Kidney glomerular epithelial cell (primary cell): ENCODE measurements at regions not wholly inside any gene's neighbourhood (a gene's known extent, or its start where the extent isn't known, plus 50 kb on each side); places are given as distances from the start of the nearest gene placed in this dataset.
"Not testable (repeated sequence)": the region's sequence is repeated elsewhere in the genome, so short reads cannot be mapped to it uniquely, and the experiment has no call there.

Experiments used
- DNase-seq: peaks from one replicate; lab custom pipeline; 2025; lab: John Stamatoyannopoulos, UW

DNA sequence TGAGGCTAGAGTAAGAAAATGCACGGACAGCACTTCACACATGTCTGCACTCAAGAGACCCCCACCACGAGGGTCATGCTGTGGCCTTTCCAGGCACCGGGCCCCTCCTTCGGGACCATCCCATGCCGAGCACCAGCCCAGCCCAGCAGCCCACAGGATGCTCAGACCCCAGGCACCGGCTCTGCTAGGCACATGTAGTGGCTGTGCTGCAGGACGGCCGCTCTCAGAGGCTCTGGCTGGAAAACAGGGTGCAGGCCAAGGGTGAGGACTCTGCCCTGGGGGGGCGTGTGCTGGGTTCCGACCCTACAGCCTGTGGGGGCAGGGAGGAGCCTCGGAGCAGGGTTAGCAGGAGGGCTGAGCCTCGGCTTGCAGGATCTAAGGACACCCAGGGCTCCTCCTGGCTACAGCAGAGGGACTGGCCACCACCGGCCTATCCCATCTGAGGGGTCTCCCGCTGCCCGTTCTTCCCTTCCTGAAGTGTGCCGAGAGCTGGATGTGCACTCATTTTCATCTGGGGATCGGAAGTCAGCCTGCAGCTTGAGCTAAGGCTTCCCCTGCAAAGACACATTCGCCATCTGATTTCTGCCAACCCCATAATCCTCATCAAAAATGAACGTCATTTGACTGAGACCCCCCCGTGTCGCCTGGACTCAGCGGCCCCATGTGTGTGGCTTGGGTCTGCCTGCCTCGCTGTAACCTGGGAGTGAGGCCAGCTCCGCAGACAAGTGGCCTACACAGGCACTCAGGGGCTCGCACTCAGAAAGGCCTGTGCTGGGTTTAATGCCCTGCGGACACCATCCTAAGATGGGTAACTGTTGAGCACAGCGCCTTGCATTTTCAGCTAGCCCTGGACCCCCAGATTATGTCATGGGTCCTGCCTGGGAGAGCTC, 293.1 kb upstream of the FOXF1 start:
- no peak for DNase-seq

- no peak for DNase-seq
Measured at GRCh38 chr16:86217891-86218270, 292.4 kb upstream of the FOXF1 start.

DNA sequence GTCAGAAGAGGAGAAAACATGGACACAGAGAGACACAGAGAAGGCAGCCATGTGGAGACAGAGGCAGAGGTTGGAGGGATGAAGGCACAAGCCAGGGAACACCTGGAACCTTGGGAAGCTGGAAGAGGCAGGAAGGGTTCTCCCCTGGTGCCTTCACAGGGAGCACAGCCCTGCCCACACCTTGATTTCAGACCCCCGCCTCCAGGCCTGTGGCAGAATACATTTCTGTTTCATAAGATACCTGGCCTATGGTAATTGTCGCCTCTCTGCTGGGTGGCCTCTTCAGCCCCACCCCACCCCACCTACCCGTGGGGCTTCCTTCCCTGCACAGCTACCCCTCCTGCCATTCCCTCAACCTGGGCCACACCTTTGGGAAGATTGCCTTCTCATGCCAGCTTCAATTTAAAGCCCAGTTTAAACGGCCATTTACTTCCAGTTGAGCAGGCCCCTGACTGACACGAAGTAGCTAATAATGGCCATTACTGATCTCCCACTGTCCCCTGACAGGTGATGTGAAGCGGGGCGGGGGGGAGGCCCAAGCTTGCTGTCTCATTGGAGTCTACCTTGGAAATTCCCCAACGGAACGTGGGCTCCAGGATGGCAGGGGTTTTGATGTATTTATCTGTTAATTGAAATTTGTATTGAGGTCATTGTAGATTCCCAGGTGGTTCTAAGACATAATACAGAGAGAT, 291.7 kb upstream of the FOXF1 start:
- no peak for DNase-seq

DNA sequence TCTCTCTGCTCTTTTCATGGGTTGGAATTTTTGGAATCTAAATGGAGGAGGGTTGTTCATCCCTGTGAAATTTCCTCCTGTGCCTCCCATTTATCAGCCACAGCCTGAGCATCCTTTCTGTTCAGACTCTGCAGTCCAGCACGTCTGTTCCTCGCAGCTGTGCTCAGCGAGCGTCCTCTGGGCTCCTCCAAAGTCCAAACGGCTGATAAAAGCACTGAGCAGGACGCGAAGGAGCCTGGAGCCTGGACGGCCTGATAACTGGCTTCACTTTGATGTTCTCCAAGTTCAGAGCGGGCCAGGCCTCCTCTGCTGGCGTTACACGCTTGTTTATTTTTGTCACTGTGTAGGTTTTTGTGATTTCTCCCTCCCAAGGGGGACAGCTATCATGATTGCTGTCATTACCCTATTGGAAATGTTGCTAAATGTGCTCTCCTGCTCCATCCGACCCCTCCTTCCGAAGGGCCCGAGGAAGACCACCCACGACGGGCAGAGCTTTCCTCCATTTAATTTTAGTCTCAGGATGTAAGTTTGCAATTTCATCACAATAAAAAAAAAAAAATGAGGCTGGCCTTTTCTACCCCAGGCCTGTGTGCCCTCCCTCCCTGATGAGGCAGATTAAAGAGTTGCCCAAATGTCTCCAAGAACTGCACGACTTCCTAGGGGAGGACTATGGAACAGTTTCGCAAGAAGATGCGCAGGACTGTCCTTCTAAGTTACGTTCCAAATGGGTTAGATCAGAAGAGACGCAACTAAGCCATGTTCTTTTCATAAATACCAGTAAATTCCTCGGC, 290.5 kb upstream of the FOXF1 start:
- DNase-seq: no peak

GRCh38 chr16:86220561-86220960, 289.8 kb upstream of the FOXF1 start:
- DNase-seq: no peak

DNA sequence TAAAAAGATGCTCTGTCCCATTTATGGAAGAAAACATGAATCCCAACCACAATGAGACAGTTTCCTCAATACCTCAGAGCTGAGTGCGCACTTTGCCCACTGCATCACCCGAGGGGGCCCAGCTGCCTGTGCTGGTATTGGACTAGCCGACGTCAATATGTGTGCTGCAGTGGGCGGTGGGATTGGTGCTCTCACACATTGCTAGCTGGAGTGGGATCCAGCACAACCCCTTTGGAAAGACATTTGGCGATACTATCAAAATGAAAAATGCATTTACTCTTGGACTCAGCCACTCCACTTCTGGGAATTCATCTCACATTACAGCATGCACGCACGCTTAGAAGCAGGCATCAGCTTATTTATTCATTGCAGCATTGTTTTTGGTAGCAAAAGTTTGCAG, 289.2 kb upstream of the FOXF1 start:
- no peak for DNase-seq

- DNase-seq: no peak
Measured at GRCh38 chr16:86222547-86222946, 287.8 kb upstream of the FOXF1 start.

GRCh38 chr16:86222965-86223551, 287.3 kb upstream of the FOXF1 start:
- no peak for DNase-seq

- DNase-seq: no peak
Measured at GRCh38 chr16:86224126-86224525, 286.2 kb upstream of the FOXF1 start.

- no peak for DNase-seq
Measured at GRCh38 chr16:86224629-86225028, 285.7 kb upstream of the FOXF1 start.

DNA sequence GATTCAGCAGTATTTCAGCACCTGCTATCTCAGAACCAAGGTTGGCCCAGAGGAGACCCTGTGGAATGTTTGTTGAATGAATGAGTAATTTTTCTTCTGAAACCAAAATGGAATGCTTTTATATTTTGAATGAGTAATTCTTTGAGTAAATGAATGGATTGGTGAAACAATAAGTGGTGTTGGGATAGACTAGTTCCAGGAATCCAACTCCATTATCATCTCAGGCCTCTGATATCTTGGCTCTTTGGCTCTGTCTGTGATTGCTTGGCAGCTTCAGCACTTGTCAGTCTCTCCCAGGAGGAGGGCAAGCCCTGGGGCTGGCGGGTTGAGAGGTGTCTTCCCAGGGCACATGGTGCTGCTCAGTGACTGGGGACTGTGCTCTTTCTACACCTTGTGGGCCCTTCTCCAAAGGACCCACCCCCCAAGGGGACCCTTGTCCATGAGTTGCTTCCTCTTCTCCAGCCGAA, 284.4 kb upstream of the FOXF1 start:
- no peak for DNase-seq

GRCh38 chr16:86227041-86227440, 283.3 kb upstream of the FOXF1 start:
- no peak for DNase-seq

GRCh38 chr16:86227801-86228200, 282.5 kb upstream of the FOXF1 start:
- no peak for DNase-seq

GRCh38 chr16:86228713-86229112, 281.6 kb upstream of the FOXF1 start:
- DNase-seq: no peak

- DNase-seq: no peak
Measured at GRCh38 chr16:86229283-86229682, 281.0 kb upstream of the FOXF1 start.

GRCh38 chr16:86229866-86230656, 280.3 kb upstream of the FOXF1 start:
- no peak for DNase-seq

DNA sequence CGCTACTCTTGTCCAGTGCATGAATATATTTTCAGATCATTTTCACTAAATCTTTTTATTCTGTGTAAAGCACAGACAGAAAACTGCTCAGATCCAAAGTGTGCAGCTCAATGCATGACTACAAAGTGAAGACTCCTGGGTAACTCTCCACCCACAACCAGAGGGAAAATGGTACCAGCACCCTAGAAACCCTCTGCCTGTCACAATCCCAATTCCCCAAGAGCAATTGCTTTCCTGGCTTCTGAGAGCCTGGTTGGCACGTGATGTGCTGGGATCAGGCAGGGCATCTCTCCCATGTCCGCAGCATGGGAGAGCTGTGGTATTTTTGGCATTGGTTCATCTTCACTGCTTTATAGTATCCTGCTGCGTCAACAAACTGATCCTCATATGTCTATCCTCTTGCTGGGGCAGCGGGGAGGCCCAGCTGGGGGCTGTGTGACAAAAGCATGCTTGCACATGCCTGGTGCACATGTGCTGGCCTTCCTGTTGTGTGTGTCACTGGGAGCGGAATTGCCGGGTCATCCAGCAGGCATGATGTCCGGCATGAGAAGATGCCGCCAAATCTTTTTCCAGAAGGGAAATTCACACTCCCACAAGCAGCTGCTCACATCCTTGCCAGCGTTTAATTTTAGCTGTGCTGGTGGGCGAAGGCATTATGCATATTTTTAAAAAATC, 278.9 kb upstream of the FOXF1 start:
- DNase-seq: no peak

DNA sequence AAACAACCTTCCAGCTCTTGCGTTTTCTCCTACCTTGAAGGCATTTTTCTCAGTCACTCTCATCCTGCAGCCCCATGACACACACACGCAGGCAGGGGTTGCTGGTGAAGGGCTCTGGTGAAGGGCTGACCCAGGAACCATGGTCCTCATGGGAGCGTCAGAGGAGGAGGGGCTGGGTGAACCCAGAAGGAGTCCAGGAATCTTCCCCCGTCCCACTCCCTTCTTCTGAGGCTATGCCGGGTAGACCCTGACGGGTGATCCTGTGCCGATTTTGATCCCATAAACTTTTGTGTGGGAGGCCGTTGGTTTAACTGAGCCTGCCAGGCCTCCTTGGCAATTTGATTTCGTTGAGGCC, 278.4 kb upstream of the FOXF1 start:
- no peak for DNase-seq

- no peak for DNase-seq
Measured at GRCh38 chr16:86232496-86232895, 277.8 kb upstream of the FOXF1 start.

DNA sequence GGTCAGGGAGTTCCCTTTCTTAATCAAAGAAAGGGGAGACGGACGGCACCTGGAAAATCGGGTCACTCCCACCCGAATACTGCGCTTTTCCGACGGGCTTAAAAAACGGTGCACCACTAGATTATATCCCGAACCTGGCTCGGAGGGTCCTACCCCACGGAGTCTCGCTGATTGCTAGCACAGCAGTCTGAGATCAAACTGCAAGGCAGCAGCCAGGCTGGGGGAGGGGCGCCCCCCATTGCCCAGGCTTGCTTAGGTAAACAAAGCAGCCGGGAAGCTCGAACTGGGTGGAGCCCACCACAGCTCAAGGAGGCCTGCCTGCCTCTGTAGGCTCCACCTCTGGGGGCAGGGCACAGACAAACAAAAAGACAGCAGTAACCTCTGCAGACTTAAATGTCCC, 276.8 kb upstream of the FOXF1 start:
- not testable (repeated sequence) for DNase-seq

DNA sequence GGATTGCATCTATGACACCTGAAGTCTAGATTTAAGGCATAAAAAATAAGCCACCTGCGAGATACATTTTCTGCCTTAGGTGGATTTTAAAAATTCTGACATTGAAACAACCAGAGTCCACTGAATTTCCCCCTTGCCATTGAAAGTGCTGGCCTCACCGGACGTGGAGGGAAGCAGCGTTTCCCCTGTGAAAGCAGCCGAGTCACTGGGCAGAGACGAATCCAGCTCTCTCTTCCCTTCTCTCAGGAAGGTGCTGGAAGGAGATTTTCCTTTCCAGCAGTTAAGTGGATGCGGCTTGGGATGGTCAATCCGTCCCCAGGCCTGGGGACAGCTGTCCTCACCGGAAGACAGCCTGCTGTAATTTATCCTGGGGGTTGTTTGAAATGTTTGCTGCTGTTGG, 270.9 kb upstream of the FOXF1 start:
- no peak for DNase-seq
